Osteocyte (in vitro differentiated cells): ENCODE measurements at regions not wholly inside any gene's neighbourhood (a gene's known extent, or its start where the extent isn't known, plus 50 kb on each side); places are given as distances from the start of the nearest gene placed in this dataset.

Source experiments
- DNase-seq: peaks from one replicate; pipeline ENCODE4 v3.0.0; 2021; ENCODE audit warnings: mixed read lengths; ENCODE audit not compliant: unreplicated experiment; ENCODE audit errors: extremely low spot score
- H3K27ac Mint-ChIP-seq: one replicate; pipeline ENCODE4 v1.8.0; 2021; ENCODE audit warnings: mild to moderate bottlenecking, mixed read lengths; ENCODE audit not compliant: unreplicated experiment
- H3K27me3 Mint-ChIP-seq: one replicate; pipeline ENCODE4 v1.8.0; 2021; ENCODE audit warnings: mixed read lengths; ENCODE audit not compliant: unreplicated experiment
- H3K36me3 Mint-ChIP-seq: one replicate; pipeline ENCODE4 v1.8.0; 2021; ENCODE audit warnings: mixed read lengths; ENCODE audit not compliant: unreplicated experiment
- H3K4me1 Mint-ChIP-seq: one replicate; pipeline ENCODE4 v1.8.0; 2021; ENCODE audit warnings: mixed read lengths; ENCODE audit not compliant: unreplicated experiment
- H3K4me3 Mint-ChIP-seq: one replicate; pipeline ENCODE4 v1.8.0; 2021; ENCODE audit warnings: mild to moderate bottlenecking, moderate library complexity, mixed read lengths; ENCODE audit not compliant: unreplicated experiment
- H3K9me3 Mint-ChIP-seq: one replicate; pipeline ENCODE4 v1.8.0; 2021; ENCODE audit warnings: mixed read lengths; ENCODE audit not compliant: unreplicated experiment
- TF ChIP-seq, protein P1 (sequence below): fragments of 200-600 bp; sonication (generic); IDR thresholded peaks from 2 replicates; pipeline ENCODE4 v1.5.0; 2021; ENCODE audit warnings: antibody characterized with exemption, mild to moderate bottlenecking, moderate library complexity

- Mint-ChIP-seq H3K27me3 (no peaks in the 10 kb centered on the region), H3K4me1 (no peaks in the 10 kb centered on the region), H3K4me3 (no peak overlapping the region), H3K36me3 (no peaks in the 10 kb centered on the region), H3K9me3 (peaks cover 22% of the 10 kb centered on the region), H3K27ac (no peak overlapping the region)
- TF ChIP-seq, protein P1, sequence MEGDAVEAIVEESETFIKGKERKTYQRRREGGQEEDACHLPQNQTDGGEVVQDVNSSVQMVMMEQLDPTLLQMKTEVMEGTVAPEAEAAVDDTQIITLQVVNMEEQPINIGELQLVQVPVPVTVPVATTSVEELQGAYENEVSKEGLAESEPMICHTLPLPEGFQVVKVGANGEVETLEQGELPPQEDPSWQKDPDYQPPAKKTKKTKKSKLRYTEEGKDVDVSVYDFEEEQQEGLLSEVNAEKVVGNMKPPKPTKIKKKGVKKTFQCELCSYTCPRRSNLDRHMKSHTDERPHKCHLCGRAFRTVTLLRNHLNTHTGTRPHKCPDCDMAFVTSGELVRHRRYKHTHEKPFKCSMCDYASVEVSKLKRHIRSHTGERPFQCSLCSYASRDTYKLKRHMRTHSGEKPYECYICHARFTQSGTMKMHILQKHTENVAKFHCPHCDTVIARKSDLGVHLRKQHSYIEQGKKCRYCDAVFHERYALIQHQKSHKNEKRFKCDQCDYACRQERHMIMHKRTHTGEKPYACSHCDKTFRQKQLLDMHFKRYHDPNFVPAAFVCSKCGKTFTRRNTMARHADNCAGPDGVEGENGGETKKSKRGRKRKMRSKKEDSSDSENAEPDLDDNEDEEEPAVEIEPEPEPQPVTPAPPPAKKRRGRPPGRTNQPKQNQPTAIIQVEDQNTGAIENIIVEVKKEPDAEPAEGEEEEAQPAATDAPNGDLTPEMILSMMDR, result no peak
- DNase-seq, result peak; percentile 23
These were observed 107.7 kb upstream of the GPR139 start for GRCh38 chr16:20181416-20181815.

DNA sequence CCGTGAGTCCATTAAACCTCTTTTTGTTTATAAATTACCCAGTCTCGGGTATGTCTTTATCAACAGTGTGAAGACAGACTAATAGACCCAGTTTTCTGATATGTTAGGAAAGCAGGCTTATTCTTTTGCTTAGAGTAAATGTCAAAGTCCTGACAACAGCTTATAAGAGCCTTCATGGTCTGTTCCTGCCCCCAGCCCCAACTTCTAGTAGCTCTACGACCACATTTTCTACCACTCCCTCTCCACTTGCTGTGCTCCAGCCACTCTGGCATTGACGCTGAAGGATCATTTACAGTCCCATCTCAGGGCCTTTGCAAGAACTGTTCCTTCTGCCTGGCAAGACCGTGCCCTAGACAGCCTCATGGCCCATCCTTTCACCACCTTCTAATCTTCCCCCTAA lies 104.6 kb upstream of the GPR139 start:
- Mint-ChIP-seq H3K9me3 (peaks cover 22% of the 10 kb centered on the region), H3K4me1 (no peaks in the 10 kb centered on the region)
- DNase-seq, result peak; percentile 64

DNA sequence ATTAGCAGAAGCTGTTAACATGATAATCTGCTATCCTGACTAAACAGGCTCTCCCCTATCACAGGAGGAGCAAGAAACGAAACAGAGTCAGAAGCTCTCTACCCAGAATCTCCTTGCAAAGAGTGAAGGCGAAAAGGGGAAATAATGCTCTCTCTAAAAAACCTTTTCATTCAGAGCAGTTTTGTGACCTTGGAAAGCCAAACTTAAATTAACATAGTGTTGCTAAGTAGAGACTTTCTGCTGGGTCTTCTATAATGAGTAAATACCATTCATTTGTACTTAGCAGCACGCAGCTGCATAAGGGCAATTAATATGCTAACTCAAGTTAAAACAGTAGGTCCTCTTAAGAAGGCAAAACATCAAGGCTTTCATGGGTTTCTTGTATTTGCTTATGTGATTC lies 101.7 kb upstream of the GPR139 start:
- DNase-seq, result no peak
- Mint-ChIP-seq H3K27me3 (no peaks in the 10 kb centered on the region), H3K27ac (no peak overlapping the region), H3K4me3 (no peak overlapping the region), H3K36me3 (no peaks in the 10 kb centered on the region), H3K4me1 (no peaks in the 10 kb centered on the region), H3K9me3 (peaks cover 15% of the 10 kb centered on the region)
- TF ChIP-seq, protein P1, result no peak

More for the DNA sequence above, 104.6 kb upstream of the GPR139 start:
- TF ChIP-seq, protein P1, result no peak
- Mint-ChIP-seq H3K36me3 (no peaks in the 10 kb centered on the region), H3K27me3 (no peaks in the 10 kb centered on the region), H3K27ac (no peak overlapping the region), H3K4me3 (no peak overlapping the region)

DNA sequence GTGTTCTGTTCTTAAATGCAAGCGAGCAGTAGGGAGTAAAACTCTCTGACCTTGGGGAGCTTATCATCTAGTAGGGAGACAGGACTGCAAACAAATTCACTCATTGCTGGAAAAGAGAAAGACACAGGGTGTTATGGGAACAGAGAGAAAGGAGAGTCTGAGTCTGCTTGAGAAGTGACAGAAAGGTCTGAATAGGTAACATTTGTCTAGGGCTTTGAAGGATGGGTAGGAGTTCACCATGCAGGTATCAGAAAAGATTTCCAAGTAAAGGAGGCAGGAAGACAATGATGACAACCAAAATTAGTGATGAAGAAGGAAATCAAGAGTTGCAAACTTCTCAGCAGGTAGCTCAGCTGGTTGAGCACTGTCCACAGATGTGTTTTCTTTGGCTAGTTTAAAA lies 93.6 kb upstream of the GPR139 start:
- Mint-ChIP-seq H3K4me3 (no peak overlapping the region), H3K27me3 (no peaks in the 10 kb centered on the region), H3K9me3 (peaks cover 9% of the 10 kb centered on the region), H3K27ac (no peak overlapping the region), H3K36me3 (no peaks in the 10 kb centered on the region), H3K4me1 (no peaks in the 10 kb centered on the region)
- TF ChIP-seq, protein P1, result no peak
- peak; percentile 6 for DNase-seq

GRCh38 chr16:20166531-20167235 lies 93.0 kb upstream of the GPR139 start:
- Mint-ChIP-seq H3K36me3 (no peaks in the 10 kb centered on the region), H3K27ac (no peak overlapping the region), H3K9me3 (peaks cover 9% of the 10 kb centered on the region), H3K4me3 (no peak overlapping the region), H3K27me3 (no peaks in the 10 kb centered on the region), H3K4me1 (no peaks in the 10 kb centered on the region)
- peak; percentile 36 for DNase-seq
- TF ChIP-seq, protein P1, result no peak
